NT2/D1 (cell line): ENCODE measurements at regions not wholly inside any gene's neighbourhood (a gene's known extent, or its start where the extent isn't known, plus 50 kb on each side); places are given as distances from the start of the nearest gene placed in this dataset.

Experiments
- SUZ12 ChIP-seq: IDR thresholded peaks from 2 replicates; pipeline ENCODE4 v1.6.1; 2011; ENCODE audit not compliant: insufficient read length, insufficient read depth; ENCODE audit errors: extremely low read depth
- YY1 ChIP-seq: IDR thresholded peaks from 2 replicates; pipeline ENCODE4 v1.6.1; 2011; ENCODE audit not compliant: insufficient read length, insufficient read depth
- ZNF274 ChIP-seq: IDR thresholded peaks from 2 replicates; pipeline ENCODE4 v1.6.1; 2011; ENCODE audit warnings: mild to moderate bottlenecking, low read depth, low read length

DNA sequence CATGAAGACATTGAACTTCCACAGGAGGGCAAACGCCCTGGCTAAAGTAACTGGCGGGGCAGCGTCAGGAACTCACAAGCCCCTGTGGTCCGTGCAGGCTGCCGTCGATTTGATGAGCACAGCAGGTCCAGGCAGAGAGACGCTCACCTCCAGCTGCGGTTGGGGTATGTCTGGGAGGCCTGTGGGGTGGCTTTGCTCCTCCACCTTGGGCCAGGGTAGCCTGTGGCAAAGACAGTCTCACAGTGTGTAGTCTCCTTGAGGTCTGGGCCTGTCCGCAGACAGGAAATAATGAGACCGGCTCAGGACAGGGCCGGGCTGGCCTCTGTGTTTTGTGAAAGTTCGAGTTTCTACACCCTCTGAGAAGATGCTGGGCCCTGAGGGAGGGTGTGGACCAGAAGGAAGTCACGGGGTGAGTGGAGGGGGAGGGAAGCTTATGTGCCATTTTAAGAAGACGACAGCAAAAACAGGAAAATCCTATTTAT lies 103.3 kb downstream of the METRNL start:
- TF ChIP-seq SUZ12 (no peak), ZNF274 (no peak), YY1 (no peak)
